GM18517 (cell line): ENCODE measurements at regions not wholly inside any gene's neighbourhood (a gene's known extent, or its start where the extent isn't known, plus 50 kb on each side); places are given as distances from the start of the nearest gene placed in this dataset.
"Not testable (repeated sequence)": the region's sequence is repeated elsewhere in the genome, so short reads cannot be mapped to it uniquely, and the experiment has no call there.

Experiments
- ATAC-seq: cut with Tn5 transposase; IDR thresholded peaks from one replicate; pipeline ENCODE4 v1.9.1; 2021; ENCODE audit warnings: mild to moderate bottlenecking, moderate library complexity; ENCODE audit not compliant: unreplicated experiment

DNA sequence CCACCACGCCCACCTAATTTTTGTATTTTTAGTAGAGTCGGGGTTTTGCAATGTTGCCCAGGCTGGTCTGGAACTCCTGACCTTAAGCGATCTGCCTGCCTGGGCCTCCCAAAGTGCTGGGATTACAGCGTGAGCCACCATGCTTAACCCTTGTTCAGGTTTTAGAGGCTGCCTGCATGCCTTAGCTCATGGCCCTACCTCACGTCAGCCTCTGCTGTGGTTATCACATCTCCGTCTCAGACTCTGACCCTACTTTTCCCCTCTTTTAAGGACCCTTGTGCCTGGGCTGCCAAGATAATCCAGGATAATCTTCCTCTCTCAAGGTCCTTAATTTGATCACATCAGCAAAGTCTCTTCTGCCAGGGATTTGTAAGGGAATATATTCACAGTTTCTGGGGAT is 98.2 kb upstream of the PMAIP1 start:
- ATAC-seq: no peak

DNA sequence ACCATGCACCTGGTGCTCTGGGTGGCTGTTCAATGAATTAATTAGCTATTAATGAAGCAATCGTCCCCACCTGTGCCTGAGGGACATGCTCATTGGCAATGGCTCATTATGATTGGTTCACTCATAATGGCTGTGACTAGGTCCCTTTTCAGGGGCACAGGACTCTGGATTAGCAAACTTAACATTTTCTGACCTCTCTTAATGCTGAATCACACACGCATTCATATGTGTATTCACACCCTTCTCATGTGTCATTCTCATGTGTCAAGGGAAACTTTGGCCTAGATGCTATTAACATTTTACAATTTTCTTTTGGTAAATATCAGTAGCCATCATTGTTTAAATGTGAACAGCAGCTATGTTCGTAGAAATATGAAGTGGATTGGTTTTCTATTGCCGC is 98.9 kb upstream of the PMAIP1 start:
- ATAC-seq: no peak

DNA sequence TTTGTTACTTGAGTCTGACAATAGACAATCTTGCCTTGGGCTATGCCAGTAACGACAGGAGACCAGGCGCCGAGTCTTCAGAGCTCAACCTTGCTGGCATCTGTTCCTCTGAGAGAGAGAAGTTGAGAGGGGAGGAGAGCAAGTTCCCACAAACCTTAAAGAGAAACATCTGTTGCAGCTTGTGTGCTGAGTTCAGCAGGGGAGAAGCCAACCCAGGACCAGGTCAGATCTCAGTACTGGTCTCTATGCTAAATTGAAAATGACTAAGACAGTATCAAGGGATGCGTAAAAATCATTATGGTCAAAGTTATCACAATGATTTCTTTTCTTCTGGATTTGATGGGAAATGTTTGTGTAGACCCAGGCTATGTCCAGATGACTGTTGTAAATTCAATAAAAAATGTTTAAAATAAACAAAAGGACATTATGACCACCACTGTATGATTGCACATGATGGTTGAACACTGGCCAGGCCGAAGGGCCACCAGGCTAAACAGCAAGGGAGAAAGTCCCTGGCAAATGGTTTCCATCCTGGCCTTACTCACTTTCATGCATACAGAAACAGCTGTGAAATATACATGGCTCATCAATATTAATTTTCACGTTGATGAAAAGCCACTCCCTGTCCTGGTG is 100.3 kb upstream of the PMAIP1 start:
- no peak for ATAC-seq

DNA sequence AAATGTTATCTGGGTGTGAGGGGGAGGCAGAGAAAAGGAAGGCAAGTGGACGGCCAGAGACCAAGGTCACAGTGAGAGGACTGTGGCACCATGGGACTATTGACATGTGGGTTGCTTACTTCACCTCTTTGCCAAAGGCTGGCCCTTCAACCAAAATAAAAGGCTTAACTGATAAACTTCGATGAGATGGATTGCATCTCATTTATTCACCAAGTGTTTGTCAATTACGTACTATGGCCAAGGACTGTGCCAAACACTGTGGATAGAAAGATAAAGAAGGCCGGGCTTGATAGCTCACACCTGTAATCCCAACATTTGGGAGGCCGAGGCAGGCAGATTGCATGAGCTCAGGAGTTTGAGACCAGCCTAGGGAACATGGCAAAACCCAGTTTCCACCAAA is 98.7 kb upstream of the CCBE1 start:
- ATAC-seq: no peak

DNA sequence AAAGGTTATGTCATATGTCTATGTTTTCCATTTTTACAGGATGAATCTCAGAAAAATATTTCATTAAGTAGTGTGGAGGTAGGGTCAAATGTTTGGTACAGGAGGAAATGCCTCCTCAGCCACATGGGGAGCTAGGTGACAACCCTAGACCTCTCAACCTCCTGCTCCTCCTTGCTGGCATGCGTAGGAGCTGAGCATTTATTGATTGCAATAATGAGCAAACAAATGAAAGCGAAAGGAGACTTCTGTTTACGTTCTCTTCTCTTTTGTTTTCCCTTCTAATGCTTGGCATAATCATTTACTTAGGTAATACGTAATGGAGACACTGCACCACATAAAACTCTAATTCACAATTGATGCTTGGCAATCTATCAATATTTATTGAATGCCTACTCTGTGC is 95.1 kb upstream of the CCBE1 start:
- no peak for ATAC-seq

DNA sequence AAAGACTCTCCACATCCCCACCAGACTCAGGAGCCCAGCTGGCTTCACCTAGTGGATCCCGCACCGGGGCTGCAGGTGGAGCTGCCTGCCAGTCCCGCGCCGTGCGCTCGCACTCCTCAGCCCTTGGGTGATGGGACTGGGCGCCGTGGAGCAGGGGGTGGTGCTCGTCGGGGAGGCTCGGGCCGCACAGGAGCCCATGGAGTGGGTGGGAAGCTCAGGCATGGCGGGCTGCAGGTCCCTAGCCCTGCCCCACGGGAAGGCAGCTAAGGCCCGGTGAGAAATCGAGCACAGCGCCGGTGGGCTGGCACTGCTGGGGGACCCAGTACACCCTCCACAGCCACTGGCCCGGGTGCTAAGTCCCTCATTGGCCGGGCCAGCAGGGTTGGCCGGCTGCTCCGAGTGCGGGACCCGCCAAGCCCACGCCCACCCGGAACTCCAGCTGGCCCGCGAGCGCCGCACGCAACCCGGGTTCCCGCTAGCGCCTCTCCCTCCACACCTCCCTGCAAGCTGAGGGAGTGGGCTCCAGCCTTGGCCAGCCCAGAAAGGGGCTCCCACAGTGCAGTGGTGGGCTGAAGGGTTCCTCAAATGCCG is 93.2 kb upstream of the CCBE1 start:
- ATAC-seq: not testable (repeated sequence)

DNA sequence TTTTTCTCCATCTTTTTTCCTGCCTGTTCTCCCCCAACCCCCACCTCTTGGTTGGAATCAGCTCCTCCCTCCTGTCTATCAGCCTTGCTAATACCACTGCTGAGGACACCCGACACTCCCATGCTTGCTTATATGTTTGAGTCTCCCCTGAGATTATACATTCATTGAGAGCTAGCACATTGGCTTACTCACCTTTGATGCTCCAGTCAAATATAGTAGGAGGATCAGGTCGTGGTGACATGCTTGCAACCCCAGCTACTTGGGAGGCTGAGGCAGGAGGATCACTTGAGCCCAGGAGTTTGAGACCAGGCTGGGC is 91.5 kb upstream of the CCBE1 start:
- no peak for ATAC-seq

DNA sequence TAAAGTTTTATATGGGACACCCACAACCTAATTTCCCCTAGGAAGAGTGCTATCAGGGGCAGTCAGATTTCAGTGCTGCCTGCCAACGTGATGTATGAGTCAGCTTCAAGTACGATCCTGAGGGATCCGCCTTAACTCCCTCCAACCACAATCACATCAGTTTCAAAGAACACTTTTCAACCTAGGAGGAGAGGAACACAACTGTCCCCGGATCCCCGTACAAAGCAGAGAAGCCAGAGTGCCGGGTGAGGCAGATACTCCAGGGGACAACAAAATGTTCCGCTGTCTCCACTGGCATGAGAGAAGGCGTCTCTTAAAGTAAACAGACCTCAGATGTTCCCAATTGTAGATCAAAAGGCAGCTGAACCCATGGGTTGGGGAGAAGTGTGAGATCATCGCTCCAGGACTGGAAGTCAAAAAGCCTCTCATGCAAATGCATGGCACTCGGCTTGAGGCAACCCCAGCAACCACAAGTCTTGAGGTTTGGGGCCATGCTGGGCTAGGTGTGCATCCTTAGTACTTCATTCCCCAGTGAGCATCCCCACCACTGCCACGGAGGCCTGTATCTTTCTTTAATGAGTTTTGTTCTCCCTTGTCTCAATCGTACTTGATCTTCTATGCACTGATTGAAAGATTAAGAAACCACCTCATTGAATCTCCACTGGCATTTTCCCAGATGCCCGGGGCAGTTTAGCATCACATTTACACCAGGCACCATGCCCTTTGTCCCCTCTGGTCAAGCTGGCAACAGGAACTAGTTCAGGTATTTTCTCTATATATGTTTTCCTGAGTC is 91.0 kb upstream of the CCBE1 start:
- no peak for ATAC-seq

DNA sequence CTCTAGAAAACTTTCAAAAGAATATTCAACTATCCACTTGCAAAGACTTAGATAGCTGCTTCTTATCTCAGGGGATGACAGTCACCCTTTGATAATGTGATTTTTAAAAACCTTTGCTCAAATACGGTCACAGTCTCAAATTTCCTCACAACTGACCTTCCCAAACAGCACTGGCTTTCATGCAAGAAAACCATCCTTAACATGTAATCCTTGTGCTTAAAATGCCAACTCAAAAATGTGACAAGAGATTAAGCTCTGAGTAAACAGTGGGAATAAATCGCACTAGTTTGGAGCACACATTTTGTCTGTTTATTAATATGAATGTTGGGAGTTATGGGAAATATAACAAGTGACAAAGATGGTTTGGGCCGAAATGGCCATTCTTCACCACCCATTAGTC is 87.5 kb upstream of the CCBE1 start:
- no peak for ATAC-seq

DNA sequence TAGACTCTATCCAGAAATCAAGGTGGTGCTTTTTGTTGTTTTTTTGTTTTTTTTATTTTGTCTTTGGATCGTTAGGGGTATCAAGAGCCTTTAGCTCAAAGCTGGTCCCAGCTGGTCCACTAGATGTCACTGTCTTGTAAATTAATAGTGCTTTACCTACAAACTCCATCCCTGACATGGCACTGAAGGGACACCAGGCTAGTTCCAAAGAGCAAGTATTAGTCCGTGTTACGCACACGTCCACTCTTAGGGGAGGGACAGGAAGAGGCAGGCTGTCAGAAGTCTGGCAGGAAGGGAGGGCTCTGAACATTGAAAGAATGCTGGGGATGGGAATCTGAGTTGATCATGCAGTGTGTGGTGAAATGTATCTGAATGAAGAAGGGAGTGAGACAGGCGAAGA is 85.9 kb upstream of the CCBE1 start:
- peak; percentile 90 for ATAC-seq

DNA sequence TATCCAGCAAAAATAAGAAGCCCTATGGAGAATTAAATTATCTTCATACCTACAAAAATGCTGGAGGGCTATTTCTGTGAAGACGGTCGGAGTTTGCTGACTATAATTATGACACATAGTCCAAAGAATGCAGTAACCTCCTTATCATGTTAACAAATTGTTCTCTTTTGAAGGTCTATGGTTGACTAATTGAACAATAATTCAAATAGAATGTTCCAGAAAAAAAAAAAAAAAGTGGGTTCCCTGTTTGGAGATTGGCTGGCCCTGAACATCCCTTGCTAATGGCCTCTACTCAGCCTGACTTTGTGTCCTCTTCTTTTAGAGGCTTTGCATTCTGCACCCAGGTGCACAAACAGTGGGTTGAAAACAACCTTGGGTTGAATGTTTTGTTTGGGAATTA is 82.8 kb upstream of the CCBE1 start:
- ATAC-seq: no peak

DNA sequence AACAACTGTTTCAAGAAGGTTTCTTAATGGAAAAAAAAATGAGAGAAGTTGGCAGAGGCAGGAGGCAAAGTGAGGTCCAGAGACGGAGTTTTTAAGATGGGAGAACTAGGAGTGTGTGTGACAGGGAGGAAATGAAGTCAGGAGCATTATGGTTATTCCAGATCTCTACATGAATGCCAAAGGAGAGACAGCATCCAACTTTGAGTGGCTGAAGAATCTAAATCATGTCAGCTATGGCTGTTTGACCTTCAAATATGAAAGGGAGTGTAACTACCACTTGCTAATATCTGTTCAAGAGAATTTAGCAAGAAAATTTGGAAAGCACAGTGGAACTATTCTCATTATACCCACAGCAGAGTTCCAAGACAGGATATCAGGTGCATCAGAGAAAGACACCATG is 81.2 kb upstream of the CCBE1 start:
- no peak for ATAC-seq

DNA sequence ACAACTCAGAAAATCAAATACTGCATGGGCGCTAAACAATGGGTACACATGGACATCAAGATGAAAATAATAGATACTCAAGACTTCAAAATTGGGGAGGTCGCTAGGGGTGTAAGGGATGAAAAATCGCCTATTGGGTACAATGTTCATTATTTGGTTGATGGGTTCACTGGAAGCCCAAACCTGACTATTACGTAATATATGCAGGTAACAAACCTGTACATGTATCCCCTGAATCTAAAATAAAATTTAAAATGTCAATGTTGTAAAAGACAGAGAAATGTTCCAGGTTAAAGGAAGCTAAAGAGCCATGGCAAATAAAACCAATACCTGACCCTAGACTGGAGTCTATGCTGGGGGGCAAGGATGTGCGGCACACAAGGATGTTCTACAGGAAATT is 80.4 kb upstream of the CCBE1 start:
- ATAC-seq: no peak

DNA sequence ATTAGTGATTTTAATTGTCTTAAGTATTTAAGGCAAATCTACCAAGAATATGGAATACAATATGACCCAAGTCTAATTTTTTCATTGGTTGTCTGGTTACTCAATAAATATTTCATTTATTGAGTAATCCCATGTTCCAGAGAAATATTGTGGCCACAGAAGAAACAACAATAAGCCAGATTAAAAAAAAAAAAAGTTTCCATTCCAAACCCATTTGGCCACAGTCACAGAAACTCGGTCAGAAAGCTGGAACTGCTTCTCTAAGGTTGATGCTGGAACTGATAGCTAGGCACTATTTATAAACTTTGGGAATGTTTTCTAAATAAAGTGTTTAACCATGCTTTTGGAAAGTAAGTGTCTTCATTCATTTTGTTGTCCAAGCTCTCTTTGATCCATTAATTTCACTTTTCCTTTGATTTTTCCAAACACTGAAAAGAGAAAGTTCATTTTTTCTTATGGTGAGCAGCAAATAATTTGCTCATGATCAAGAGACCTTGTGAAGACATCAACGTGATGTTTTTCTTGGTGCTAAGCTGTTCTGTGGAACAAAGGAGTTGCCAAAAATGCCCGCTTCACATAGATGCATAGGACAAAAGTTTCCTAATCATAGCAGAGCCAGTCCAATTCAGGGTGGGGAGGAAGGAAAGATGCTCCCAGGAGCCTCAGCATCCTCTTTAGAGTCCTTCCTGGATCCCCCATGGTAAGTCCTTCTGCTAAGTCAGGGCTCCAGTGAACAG is 72.1 kb upstream of the CCBE1 start:
- no peak for ATAC-seq

DNA sequence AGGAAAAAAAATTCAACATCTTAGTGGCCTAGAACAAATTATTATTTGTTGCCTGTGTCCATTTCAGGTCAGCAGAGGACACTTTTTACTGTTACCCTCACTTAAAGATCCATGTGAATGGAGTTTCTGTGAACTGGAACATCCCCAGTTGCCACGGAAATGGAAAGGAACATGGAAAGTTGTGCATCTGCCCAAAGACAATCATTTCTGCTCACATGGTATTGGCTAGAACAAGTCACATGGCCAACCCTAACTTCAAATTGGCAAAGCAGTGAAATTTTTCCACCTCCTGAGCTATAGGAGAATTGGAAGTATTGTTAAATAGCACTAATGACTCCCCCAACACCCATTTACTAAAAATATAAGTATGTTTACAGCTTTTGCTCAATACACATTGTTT is 71.2 kb upstream of the CCBE1 start:
- no peak for ATAC-seq

DNA sequence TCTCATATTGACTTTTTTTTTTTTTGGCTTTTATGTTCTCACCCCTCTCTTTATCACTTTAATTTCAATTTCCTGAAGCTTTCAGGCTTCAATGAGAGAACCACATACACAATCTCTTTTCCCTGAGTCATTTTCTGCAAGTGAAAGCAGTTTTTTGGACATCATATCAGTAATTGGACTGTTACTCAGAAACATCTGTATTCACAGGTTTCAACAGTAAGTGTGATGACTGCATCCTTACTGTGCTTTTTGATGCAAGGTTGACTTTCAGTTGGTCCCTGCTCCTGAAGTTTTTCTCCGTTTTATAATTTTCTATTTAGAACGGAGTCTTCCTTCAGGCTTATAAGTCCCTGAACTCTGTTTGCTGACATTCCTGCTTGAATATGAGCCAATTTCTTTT is 70.5 kb upstream of the CCBE1 start:
- ATAC-seq: no peak

DNA sequence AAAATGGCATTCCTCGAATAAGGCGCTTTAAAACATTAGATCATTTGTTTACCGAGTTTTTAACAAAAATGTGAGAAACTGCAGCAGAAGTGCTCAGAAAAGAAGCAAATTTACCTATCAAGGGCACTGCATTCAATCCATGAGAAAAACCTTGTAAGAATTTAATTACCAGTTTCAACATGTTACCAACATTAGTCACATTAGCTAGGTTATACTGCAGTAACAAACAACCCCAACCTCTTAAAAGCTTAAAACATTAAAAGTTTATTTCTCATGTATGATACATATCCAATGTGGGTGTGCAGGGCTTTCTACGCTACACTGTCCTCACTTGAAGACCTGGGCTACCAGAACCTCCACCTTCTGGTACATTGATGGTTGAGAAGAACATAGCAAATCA is 68.1 kb upstream of the CCBE1 start:
- no peak for ATAC-seq

DNA sequence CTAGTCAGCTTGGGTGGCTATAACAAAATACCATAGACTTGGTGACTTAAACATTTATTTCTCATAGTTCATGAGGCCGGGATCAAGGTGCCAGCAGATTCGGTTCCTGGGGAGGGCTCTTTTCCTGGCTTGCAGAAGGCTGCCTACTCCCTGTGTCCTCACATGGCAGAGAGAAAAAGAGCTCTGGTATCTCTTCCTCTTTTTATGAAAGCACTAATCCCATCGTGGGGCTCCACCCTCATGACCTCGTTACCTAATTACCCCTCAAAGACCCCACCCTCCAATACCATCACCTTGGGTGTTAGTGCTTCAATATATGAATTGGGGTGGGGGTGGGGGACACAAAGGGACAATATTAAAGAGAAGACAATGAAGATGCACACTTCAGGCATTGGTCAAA is 67.1 kb upstream of the CCBE1 start:
- no peak for ATAC-seq

DNA sequence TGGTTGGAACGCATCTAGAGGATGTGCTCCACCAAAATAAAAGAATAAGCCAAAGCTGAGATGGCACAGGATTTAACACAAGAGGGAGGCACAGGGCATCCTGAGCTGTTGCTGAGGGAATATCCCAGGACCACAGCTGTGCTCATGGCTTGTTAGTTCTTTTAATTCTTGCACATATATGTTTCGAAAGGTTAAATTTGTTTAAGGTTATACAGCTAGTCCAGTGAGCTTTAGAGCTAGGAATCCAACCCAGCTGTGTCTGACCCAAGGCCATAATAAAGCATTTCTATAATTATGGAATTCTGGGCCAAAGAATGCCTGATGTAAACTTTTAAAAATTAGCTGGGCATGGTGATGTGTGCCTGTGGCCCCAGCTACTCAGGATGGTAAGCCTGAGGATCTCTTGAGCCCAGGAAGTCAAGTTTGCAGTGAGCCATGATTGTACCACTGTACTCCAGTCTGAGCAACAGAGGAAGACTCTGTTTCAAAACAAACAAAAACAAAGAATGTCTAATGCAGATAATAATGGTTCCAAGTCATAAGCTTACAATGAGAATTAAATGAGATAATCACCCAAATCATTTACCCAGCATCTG is 66.4 kb upstream of the CCBE1 start:
- ATAC-seq: no peak

DNA sequence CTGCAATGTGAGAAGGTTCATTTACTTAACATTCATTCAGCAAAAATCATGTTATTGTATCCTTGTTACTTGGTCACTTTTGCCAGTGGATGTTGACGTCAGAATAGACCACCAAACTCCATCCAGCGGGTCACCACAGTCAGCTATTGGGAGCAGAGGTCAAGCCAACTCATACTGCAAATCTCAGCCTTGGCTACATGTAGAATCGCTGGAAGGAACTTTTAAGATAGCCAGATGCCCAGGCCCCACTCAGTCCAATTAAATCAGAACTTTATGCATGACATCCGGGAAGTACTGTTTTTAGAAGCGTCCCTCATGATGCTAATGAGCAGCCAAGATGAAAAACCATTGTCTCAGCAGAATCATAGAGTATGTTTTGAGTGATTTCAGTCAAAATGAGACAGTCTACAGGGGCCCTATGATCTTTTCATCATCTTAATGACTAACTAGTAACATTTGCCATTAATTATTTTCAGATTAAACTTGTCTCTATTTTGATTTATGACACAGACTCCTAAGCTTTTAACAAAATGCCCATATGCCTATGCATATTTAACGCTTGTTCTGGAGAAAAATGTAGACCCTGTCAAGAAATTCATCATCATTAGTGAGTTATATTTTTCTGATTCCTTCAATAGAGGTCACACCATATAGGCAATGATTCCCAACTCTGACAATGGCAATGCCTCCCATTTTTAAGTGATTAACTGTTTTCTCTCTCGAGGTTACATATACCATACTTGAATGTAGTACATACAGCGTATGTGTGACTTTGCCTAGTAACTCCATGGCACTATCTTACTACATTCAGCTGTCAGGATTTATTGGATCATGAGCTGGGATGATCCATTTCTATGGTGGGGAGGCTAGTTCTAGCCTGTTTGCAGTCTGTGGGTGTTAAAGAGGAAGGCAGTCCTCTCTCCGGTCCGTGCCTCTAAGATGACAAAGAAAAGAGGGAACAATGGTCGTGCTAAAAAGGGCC is 63.7 kb upstream of the CCBE1 start:
- no peak for ATAC-seq
